Adrenal gland (tissue), 5 donors: ENCODE measurements at regions not wholly inside any gene's neighbourhood (a gene's known extent, or its start where the extent isn't known, plus 50 kb on each side); places are given as distances from the start of the nearest gene placed in this dataset.

Experiments
- POLR2A ChIP-seq, 2 donors: fragments of 450-650 bp; IDR thresholded peaks; one replicate each; pipeline ENCODE4 v1.6.1; 2017; ENCODE audit warnings: antibody characterized with exemption in 2 of 2, mild to moderate bottlenecking in 2 of 2, moderate library complexity in 1 of 2
- TF ChIP-seq, protein P1 (sequence below), 6 experiments: fragments of 450-650 bp in 4 of 6; fragments of 200-600 bp in 2 of 6; sonication (generic) in 1 of 6; IDR thresholded peaks; 1 replicate in 5 of 6; 2 replicates in 1 of 6; pipeline versions ENCODE4 v1.5.1 to v1.8.0; 2016 to 2021; ENCODE audit warnings: antibody characterized with exemption in 6 of 6, mild to moderate bottlenecking in 2 of 6, moderate library complexity in 1 of 6
- donor health status: DM: no; HTN: no; CAD: no.

DNA sequence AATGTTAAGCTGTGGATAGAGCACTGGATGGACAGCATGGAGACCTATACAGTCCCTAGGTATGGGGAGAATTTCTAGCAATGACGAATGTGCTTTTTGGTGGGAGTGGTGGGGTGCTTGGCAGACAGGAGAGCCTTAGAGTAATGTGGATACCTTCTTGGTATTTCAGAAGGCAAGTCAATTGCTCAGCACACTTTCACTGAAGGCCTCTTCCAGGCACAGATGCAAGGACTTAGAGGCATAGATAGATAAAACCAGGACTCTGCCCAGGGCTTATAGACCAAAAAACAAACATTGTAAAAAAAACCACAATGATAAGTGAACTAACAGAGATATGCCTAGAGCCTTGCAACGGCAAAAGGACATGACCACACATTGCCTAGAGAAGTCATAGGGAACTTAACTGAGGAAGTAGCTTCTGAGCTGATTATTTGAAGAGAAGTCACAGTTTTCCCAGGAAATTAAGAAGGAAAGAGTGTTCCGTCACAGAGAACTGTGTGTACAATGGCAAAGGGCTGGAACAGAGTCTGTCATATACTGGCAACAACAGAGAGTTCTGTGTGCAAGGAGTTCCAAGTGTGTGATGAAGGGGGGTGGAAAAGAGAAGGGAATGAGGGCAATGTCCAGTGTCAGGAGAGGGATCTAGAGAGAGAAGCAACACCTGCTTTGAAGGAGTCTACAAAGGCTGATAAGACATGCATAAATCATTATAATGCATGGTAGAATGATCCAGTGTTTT, 65.9 kb upstream of the PICALM start:
- TF ChIP-seq POLR2A (IDR thresholded peaks at IDR 0.05), result no peak
- TF ChIP-seq, protein P1, sequence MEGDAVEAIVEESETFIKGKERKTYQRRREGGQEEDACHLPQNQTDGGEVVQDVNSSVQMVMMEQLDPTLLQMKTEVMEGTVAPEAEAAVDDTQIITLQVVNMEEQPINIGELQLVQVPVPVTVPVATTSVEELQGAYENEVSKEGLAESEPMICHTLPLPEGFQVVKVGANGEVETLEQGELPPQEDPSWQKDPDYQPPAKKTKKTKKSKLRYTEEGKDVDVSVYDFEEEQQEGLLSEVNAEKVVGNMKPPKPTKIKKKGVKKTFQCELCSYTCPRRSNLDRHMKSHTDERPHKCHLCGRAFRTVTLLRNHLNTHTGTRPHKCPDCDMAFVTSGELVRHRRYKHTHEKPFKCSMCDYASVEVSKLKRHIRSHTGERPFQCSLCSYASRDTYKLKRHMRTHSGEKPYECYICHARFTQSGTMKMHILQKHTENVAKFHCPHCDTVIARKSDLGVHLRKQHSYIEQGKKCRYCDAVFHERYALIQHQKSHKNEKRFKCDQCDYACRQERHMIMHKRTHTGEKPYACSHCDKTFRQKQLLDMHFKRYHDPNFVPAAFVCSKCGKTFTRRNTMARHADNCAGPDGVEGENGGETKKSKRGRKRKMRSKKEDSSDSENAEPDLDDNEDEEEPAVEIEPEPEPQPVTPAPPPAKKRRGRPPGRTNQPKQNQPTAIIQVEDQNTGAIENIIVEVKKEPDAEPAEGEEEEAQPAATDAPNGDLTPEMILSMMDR (IDR thresholded peaks at IDR 0.05), result no peak
